ENCODE measurements at regions not wholly inside any gene's neighbourhood (a gene's known extent, or its start where the extent isn't known, plus 50 kb on each side); places are given as distances from the start of the nearest gene placed in this dataset.

- WGBS (ENCODE audit: insufficient coverage, insufficient replicate concordance, low lambda C conversion rate, missing lambda C conversion rate) = 33% methylated on average over 3 of the region's 3 CpGs
- in situ Hi-C loops (cut with MboI) (no loop called here), intact Hi-C loops (cut with micrococcal nuclease; ENCODE audit: unreplicated experiment) (no loop called here)
- no peaks in the 10 kb centered on the region for H3K36me3 ChIP-seq (ENCODE audit: control insufficient read depth in 2 of 2, insufficient read depth in 2 of 2, low read length in 1 of 2)
- no peak overlapping the region for H3K9ac ChIP-seq (ENCODE audit: control insufficient read depth, insufficient read depth, low read length)
- H4K20me1 ChIP-seq (ENCODE audit: control insufficient read depth, insufficient read depth) = no peaks in the 10 kb centered on the region
- H3K79me2 ChIP-seq (ENCODE audit: control insufficient read depth, insufficient read depth, low read length) = no peaks in the 10 kb centered on the region
- H3K27ac ChIP-seq (ENCODE audit: control insufficient read depth, insufficient read depth) = no peak overlapping the region
- no peaks in the 10 kb centered on the region for H3K9me3 ChIP-seq (replicated peaks; ENCODE audit: control insufficient read depth, insufficient read depth, low read length)
- no peak overlapping the region for H3K4me2 ChIP-seq (ENCODE audit: control insufficient read depth, insufficient read depth)
- BruUV-seq (replicated peaks) = no TSS peak
- TF ChIP-seq RAD51 (IDR thresholded peaks at IDR 0.05) (no peak), NBN (IDR thresholded peaks at IDR 0.05) (no peak), SRF (IDR thresholded peaks at IDR 0.05; ENCODE audit: low read depth in 2 of 2, low read length in 2 of 2) (no peak), MYC (IDR thresholded peaks at IDR 0.05; ENCODE audit: insufficient read depth, insufficient read length, insufficient replicate concordance, low read length, severe bottlenecking) (no peak), SUZ12 (IDR thresholded peaks at IDR 0.05; ENCODE audit: unreplicated experiment) (no peak), HDGF (IDR thresholded peaks at IDR 0.05) (no peak)
- ChIA-PET CTCF (no interaction called here), RAD21 (ENCODE audit: unreplicated experiment) (no interaction called here), POLR2A (no interaction called here), SMC1A (ENCODE audit: uncharacterized antibody, unreplicated experiment) (interaction anchor here (0.6 kb wide), 1 partner anchor 195 kb away, joined by 3 read pairs; no protein-coding TSS in a partner anchor)
- H3K27me3 ChIP-seq (replicated peaks in 1 of 2; ENCODE audit: control insufficient read depth in 2 of 2, insufficient read depth in 2 of 2, low read length in 1 of 2) = no peaks in the 10 kb centered on the region; a peak in 1 of 4 replicates
- DNase-seq (ENCODE audit: low read depth, low spot score) = no peak
- no peak for ATAC-seq
- H2AFZ ChIP-seq (ENCODE audit: control insufficient read depth, low read depth, low read length) = no peak overlapping the region
- H3K4me1 ChIP-seq (ENCODE audit: control insufficient read depth, insufficient read depth, low read length) = no peaks in the 10 kb centered on the region
- H3K4me3 ChIP-seq = no peak overlapping the region
- FAIRE-seq = no peak
Observed at GRCh38 chr20:48301189-48301588, 515.9 kb upstream of the SULF2 start.

GRCh38 chr20:48300529-48300928, 515.2 kb upstream of the SULF2 start:
- ChIA-PET RAD21 (ENCODE audit: unreplicated experiment) (no interaction called here), POLR2A (no interaction called here), CTCF (no interaction called here), SMC1A (ENCODE audit: uncharacterized antibody, unreplicated experiment) (no interaction called here)
- Histone ChIP-seq H3K4me2 (ENCODE audit: control insufficient read depth, insufficient read depth) (no peak overlapping the region), H3K27me3 (replicated peaks in 1 of 2; ENCODE audit: control insufficient read depth in 2 of 2, insufficient read depth in 2 of 2, low read length in 1 of 2) (no peaks in the 10 kb centered on the region), H2AFZ (ENCODE audit: control insufficient read depth, low read depth, low read length) (no peak overlapping the region), H3K36me3 (ENCODE audit: control insufficient read depth in 2 of 2, insufficient read depth in 2 of 2, low read length in 1 of 2) (no peaks in the 10 kb centered on the region), H3K9ac (ENCODE audit: control insufficient read depth, insufficient read depth, low read length) (no peak overlapping the region), H3K27ac (ENCODE audit: control insufficient read depth, insufficient read depth) (no peak overlapping the region), H3K79me2 (ENCODE audit: control insufficient read depth, insufficient read depth, low read length) (no peaks in the 10 kb centered on the region), H3K4me1 (ENCODE audit: control insufficient read depth, insufficient read depth, low read length) (no peaks in the 10 kb centered on the region), H3K4me3 (no peak overlapping the region), H4K20me1 (ENCODE audit: control insufficient read depth, insufficient read depth) (no peaks in the 10 kb centered on the region), H3K9me3 (replicated peaks; ENCODE audit: control insufficient read depth, insufficient read depth, low read length) (no peaks in the 10 kb centered on the region)
- DNase-seq (ENCODE audit: low read depth, low spot score) = no peak
- FAIRE-seq = no peak
- WGBS (ENCODE audit: insufficient coverage, insufficient replicate concordance, low lambda C conversion rate, missing lambda C conversion rate) = 14% methylated on average over 1 of the region's 1 CpG
- intact Hi-C loops (cut with micrococcal nuclease; ENCODE audit: unreplicated experiment) = no loop called here
- in situ Hi-C loops (cut with MboI) = no loop called here
- no peak for ATAC-seq
- BruUV-seq (replicated peaks) = no TSS peak
- TF ChIP-seq POLR2A (IDR thresholded peaks at IDR 0.05; ENCODE audit: low read depth, low read length) = no peak
- TF ChIP-seq IRF5 (IDR thresholded peaks at IDR 0.05; ENCODE audit: borderline replicate concordance) = no peak
- no peak for TF ChIP-seq CBX3 (IDR thresholded peaks at IDR 0.05; ENCODE audit: borderline replicate concordance, low read depth)
- TF ChIP-seq JUND (IDR thresholded peaks at IDR 0.05; ENCODE audit: low read depth, low read length) = no peak
- TF ChIP-seq KAT2A (conservative IDR thresholded peaks at IDR 0.05; ENCODE audit: control insufficient read depth, low read depth, low read length) = no peak
- no peak for TF ChIP-seq NR2C1 (IDR thresholded peaks at IDR 0.05)
- no peak for TF ChIP-seq YBX1 (IDR thresholded peaks at IDR 0.05)
- no peak for TF ChIP-seq HDAC6 (IDR thresholded peaks at IDR 0.05; ENCODE audit: unreplicated experiment)
- no peak for TF ChIP-seq HCFC1 (IDR thresholded peaks at IDR 0.05; ENCODE audit: low read length)
- no peak for TF ChIP-seq IRF4 (IDR thresholded peaks at IDR 0.05; ENCODE audit: low read depth, low read length)
- no peak for TF ChIP-seq CBFB (IDR thresholded peaks at IDR 0.05; ENCODE audit: low read depth)
- no peak for TF ChIP-seq CREB1 (IDR thresholded peaks at IDR 0.05; ENCODE audit: low read depth)
- TF ChIP-seq MXI1 (IDR thresholded peaks at IDR 0.05; ENCODE audit: low read depth, low read length) = no peak
